ENCODE measurements at regions not wholly inside any gene's neighbourhood (a gene's known extent, or its start where the extent isn't known, plus 50 kb on each side); places are given as distances from the start of the nearest gene placed in this dataset.

- DNase-seq (ENCODE audit: low read depth in 2 of 2) = no peak
Observed at GRCh38 chr12:107549651-107550480, 135.7 kb upstream of the PWP1 start.

GRCh38 chr12:107551434-107551833 is 134.2 kb upstream of the PWP1 start:
- DNase-seq (ENCODE audit: low read depth in 2 of 2) = no peak

- no peak for DNase-seq (ENCODE audit: low read depth in 2 of 2)
Observed at GRCh38 chr12:107552263-107552662, 133.3 kb upstream of the PWP1 start.

GRCh38 chr12:107553211-107553765 is 132.3 kb upstream of the PWP1 start:
- DNase-seq (ENCODE audit: low read depth in 2 of 2) = no peak

GRCh38 chr12:107554941-107555340 is 130.7 kb upstream of the PWP1 start:
- no peak for DNase-seq (ENCODE audit: low read depth in 2 of 2)

- DNase-seq (ENCODE audit: low read depth in 2 of 2) = no peak
Observed at GRCh38 chr12:107557026-107557425, 128.6 kb upstream of the PWP1 start.

GRCh38 chr12:107557589-107558100 is 128.0 kb upstream of the PWP1 start:
- no peak for DNase-seq (ENCODE audit: low read depth in 2 of 2)

GRCh38 chr12:107558141-107558815 is 127.3 kb upstream of the PWP1 start:
- DNase-seq (ENCODE audit: low read depth in 2 of 2) = no peak

GRCh38 chr12:107558816-107559382 is 126.7 kb upstream of the PWP1 start:
- DNase-seq (ENCODE audit: low read depth in 2 of 2) = no peak

GRCh38 chr12:107560165-107560898 is 125.3 kb upstream of the PWP1 start:
- DNase-seq (ENCODE audit: low read depth in 2 of 2) = no peak

GRCh38 chr12:107560899-107561285 is 124.7 kb upstream of the PWP1 start:
- DNase-seq (ENCODE audit: low read depth in 2 of 2) = no peak

- DNase-seq (ENCODE audit: low read depth in 2 of 2) = no peak
Observed at GRCh38 chr12:107564946-107565345, 120.7 kb upstream of the PWP1 start.

- DNase-seq (ENCODE audit: low read depth in 2 of 2) = no peak
Observed at GRCh38 chr12:107565551-107565950, 120.0 kb upstream of the PWP1 start.

- no peak for DNase-seq (ENCODE audit: low read depth in 2 of 2)
Observed at GRCh38 chr12:107567876-107568619, 117.6 kb upstream of the PWP1 start.

GRCh38 chr12:107568718-107569117 is 116.9 kb upstream of the PWP1 start:
- DNase-seq (ENCODE audit: low read depth in 2 of 2) = no peak

- DNase-seq (ENCODE audit: low read depth in 2 of 2) = no peak
Observed at GRCh38 chr12:107570721-107571120, 114.9 kb upstream of the PWP1 start.

GRCh38 chr12:107571492-107571891 is 114.1 kb upstream of the PWP1 start:
- DNase-seq (ENCODE audit: low read depth in 2 of 2) = no peak

- no peak for DNase-seq (ENCODE audit: low read depth in 2 of 2)
Observed at GRCh38 chr12:107574691-107575090, 110.9 kb upstream of the PWP1 start.

- DNase-seq (ENCODE audit: low read depth in 2 of 2) = no peak
Observed at GRCh38 chr12:107580750-107581618, 104.6 kb upstream of the PWP1 start.

- no peak for DNase-seq (ENCODE audit: low read depth in 2 of 2)
Observed at GRCh38 chr12:107581619-107582015, 104.0 kb upstream of the PWP1 start.

All from fibroblast of skin of left biceps (primary cell).